ENCODE measurements at regions not wholly inside any gene's neighbourhood (a gene's known extent, or its start where the extent isn't known, plus 50 kb on each side); places are given as distances from the start of the nearest gene placed in this dataset.

GRCh38 chr13:111493468-111493867, 173.0 kb downstream of the TEX29 start:
- TF ChIP-seq, protein P1, sequence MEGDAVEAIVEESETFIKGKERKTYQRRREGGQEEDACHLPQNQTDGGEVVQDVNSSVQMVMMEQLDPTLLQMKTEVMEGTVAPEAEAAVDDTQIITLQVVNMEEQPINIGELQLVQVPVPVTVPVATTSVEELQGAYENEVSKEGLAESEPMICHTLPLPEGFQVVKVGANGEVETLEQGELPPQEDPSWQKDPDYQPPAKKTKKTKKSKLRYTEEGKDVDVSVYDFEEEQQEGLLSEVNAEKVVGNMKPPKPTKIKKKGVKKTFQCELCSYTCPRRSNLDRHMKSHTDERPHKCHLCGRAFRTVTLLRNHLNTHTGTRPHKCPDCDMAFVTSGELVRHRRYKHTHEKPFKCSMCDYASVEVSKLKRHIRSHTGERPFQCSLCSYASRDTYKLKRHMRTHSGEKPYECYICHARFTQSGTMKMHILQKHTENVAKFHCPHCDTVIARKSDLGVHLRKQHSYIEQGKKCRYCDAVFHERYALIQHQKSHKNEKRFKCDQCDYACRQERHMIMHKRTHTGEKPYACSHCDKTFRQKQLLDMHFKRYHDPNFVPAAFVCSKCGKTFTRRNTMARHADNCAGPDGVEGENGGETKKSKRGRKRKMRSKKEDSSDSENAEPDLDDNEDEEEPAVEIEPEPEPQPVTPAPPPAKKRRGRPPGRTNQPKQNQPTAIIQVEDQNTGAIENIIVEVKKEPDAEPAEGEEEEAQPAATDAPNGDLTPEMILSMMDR (IDR thresholded peaks at IDR 0.05; ENCODE audit: poor library complexity, severe bottlenecking): no peak
- TF ChIP-seq POLR2AphosphoS5 (IDR thresholded peaks at IDR 0.05): no peak
